ENCODE measurements at regions not wholly inside any gene's neighbourhood (a gene's known extent, or its start where the extent isn't known, plus 50 kb on each side); places are given as distances from the start of the nearest gene placed in this dataset.
"Not testable (repeated sequence)": the region's sequence is repeated elsewhere in the genome, so short reads cannot be mapped to it uniquely, and the experiment has no call there.

GRCh38 chr7:41436139-41436538 lies 266.8 kb downstream of the INHBA start:
- no peak for TF ChIP-seq CTCF (IDR thresholded peaks at IDR 0.05; ENCODE audit: insufficient read depth, low read length, poor library complexity, severe bottlenecking)
- DNase-seq (ENCODE audit: low read depth): no peak
- H3K4me3 ChIP-seq (ENCODE audit: low read depth, low read length): no peak overlapping the region
- H3K36me3 ChIP-seq (ENCODE audit: control insufficient read depth, insufficient read depth, low read length): no peaks in the 10 kb centered on the region
- H3K27me3 ChIP-seq (ENCODE audit: control insufficient read depth, insufficient read depth, low read length): no peaks in the 10 kb centered on the region

- DNase-seq (ENCODE audit: low read depth); H3K27me3 ChIP-seq (ENCODE audit: control insufficient read depth, insufficient read depth, low read length); H3K4me3 ChIP-seq (ENCODE audit: low read depth, low read length); H3K36me3 ChIP-seq (ENCODE audit: control insufficient read depth, insufficient read depth, low read length): not testable (repeated sequence)
These were observed 267.9 kb downstream of the INHBA start for GRCh38 chr7:41435020-41435419.

GRCh38 chr7:41431671-41432070 lies 271.2 kb downstream of the INHBA start:
- H3K4me3 ChIP-seq (ENCODE audit: low read depth, low read length): no peak overlapping the region
- H3K36me3 ChIP-seq (ENCODE audit: control insufficient read depth, insufficient read depth, low read length): no peaks in the 10 kb centered on the region
- no peak for DNase-seq (ENCODE audit: low read depth)
- TF ChIP-seq CTCF (IDR thresholded peaks at IDR 0.05; ENCODE audit: insufficient read depth, low read length, poor library complexity, severe bottlenecking): no peak
- H3K27me3 ChIP-seq (ENCODE audit: control insufficient read depth, insufficient read depth, low read length): no peaks in the 10 kb centered on the region

GRCh38 chr7:41428381-41428780 lies 274.5 kb downstream of the INHBA start:
- Histone ChIP-seq H3K36me3 (ENCODE audit: control insufficient read depth, insufficient read depth, low read length) (no peaks in the 10 kb centered on the region), H3K4me3 (ENCODE audit: low read depth, low read length) (no peak overlapping the region), H3K27me3 (ENCODE audit: control insufficient read depth, insufficient read depth, low read length) (no peaks in the 10 kb centered on the region)
- TF ChIP-seq CTCF (IDR thresholded peaks at IDR 0.05; ENCODE audit: insufficient read depth, low read length, poor library complexity, severe bottlenecking): no peak
- DNase-seq (ENCODE audit: low read depth): no peak

- peak; percentile 18 for DNase-seq (ENCODE audit: low read depth)
- Histone ChIP-seq H3K36me3 (ENCODE audit: control insufficient read depth, insufficient read depth, low read length) (no peaks in the 10 kb centered on the region), H3K27me3 (ENCODE audit: control insufficient read depth, insufficient read depth, low read length) (no peaks in the 10 kb centered on the region), H3K4me3 (ENCODE audit: low read depth, low read length) (no peak overlapping the region)
- no peak for TF ChIP-seq CTCF (IDR thresholded peaks at IDR 0.05; ENCODE audit: insufficient read depth, low read length, poor library complexity, severe bottlenecking)
These were observed 277.0 kb downstream of the INHBA start for GRCh38 chr7:41425926-41426325.

- no peak overlapping the region for H3K4me3 ChIP-seq (ENCODE audit: low read depth, low read length)
- no peaks in the 10 kb centered on the region for H3K27me3 ChIP-seq (ENCODE audit: control insufficient read depth, insufficient read depth, low read length)
- H3K36me3 ChIP-seq (ENCODE audit: control insufficient read depth, insufficient read depth, low read length): no peaks in the 10 kb centered on the region
- DNase-seq (ENCODE audit: low read depth): no peak
- no peak for TF ChIP-seq CTCF (IDR thresholded peaks at IDR 0.05; ENCODE audit: insufficient read depth, low read length, poor library complexity, severe bottlenecking)
These were observed 281.8 kb downstream of the INHBA start for GRCh38 chr7:41421056-41421455.

Measured in kidney epithelial cell (primary cell).